ENCODE measurements at regions not wholly inside any gene's neighbourhood (a gene's known extent, or its start where the extent isn't known, plus 50 kb on each side); places are given as distances from the start of the nearest gene placed in this dataset.

DNA sequence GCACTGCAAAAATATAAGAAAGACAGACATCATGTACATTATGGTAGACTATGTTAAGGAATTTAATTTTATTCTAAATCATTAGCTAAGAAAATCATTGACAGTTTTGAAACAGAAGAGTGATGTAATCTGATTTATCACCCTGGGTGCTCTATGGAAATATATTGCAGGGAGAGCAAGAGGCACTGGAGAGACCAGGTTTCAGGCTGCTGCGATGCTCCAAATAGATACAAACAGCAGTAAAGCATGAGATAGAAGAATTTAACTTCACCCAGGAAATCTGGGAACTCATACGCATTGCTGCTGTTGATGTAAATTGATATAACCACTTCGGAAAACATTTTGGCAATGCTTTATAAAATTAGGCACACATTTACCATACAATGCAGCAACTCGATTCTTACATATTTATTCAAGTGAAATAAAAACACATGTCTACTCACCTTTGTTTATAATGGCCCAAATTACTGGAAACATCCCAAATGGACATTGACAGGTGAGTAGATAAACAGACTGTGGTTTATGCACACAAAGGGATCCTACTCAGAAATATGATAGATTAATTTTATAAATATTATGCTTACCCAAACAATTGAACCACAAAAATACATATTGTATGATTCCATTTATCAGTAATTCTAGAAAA is 535.1 kb upstream of the CHORDC1 start:
- Histone ChIP-seq H2BK15ac (ENCODE audit: low read depth, low read length) (no peak overlapping the region), H3K18ac (ENCODE audit: low read depth, low read length) (no peak overlapping the region), H3K4me1 (ENCODE audit: control insufficient read depth, insufficient read depth, low read length) (no peaks in the 10 kb centered on the region), H3K56ac (ENCODE audit: extremely low read depth, insufficient read depth, low read length) (no peak overlapping the region), H3K27ac (ENCODE audit: insufficient read depth, low read length) (no peak overlapping the region), H3K27me3 (ENCODE audit: control insufficient read depth, insufficient read depth, low read length) (no peaks in the 10 kb centered on the region), H4K20me1 (ENCODE audit: insufficient read depth, low read length) (no peaks in the 10 kb centered on the region), H4K5ac (ENCODE audit: low read depth, low read length) (no peak overlapping the region), H2AK5ac (ENCODE audit: low read depth, low read length) (no peak overlapping the region), H4K8ac (ENCODE audit: low read depth in 2 of 2, low read length in 2 of 2) (no peak overlapping the region), H3K9me3 (ENCODE audit: control insufficient read depth, insufficient read depth, low read length) (0 out of 2 replicates have a peak, but pooled peaks cover 2% of the 10 kb centered on the region), H3K4me2 (ENCODE audit: low read depth, low read length) (no peak overlapping the region), H4K91ac (ENCODE audit: insufficient read depth, low read depth, low read length) (no peak overlapping the region), H3K36me3 (ENCODE audit: control insufficient read depth, insufficient read depth, low read length) (no peaks in the 10 kb centered on the region), H2BK5ac (ENCODE audit: low read depth, low read length, poor library complexity, severe bottlenecking) (no peak overlapping the region), H2BK20ac (ENCODE audit: low read depth, low read length) (no peak overlapping the region), H3K9ac (ENCODE audit: low read depth, low read length) (no peak overlapping the region), H3K4ac (ENCODE audit: low read depth, low read length) (no peak overlapping the region), H2BK120ac (ENCODE audit: low read depth, low read length) (no peak overlapping the region), H2AFZ (replicated peaks; ENCODE audit: low read length, poor library complexity) (no peak overlapping the region), H3K4me3 (ENCODE audit: insufficient read depth, low read depth, low read length) (no peak overlapping the region), H3K79me1 (ENCODE audit: low read depth in 1 of 2, low read length in 2 of 2) (no peaks in the 10 kb centered on the region), H2AK9ac (replicated peaks; ENCODE audit: low read depth, low read length, poor library complexity) (no peak overlapping the region), H3K14ac (replicated peaks; ENCODE audit: low read depth, low read length) (no peak overlapping the region), H3K9me1 (ENCODE audit: insufficient read depth, low read length) (no peaks in the 10 kb centered on the region), H3K23ac (ENCODE audit: low read depth, low read length) (no peak overlapping the region)
- TF ChIP-seq SMC3 (IDR thresholded peaks at IDR 0.05; ENCODE audit: low read depth, low read length): no peak
- no peak for TF ChIP-seq CEBPB (IDR thresholded peaks at IDR 0.05; ENCODE audit: low read depth, low read length)
- no peak for TF ChIP-seq BHLHE40 (IDR thresholded peaks at IDR 0.05; ENCODE audit: low read depth, low read length)
- no peak for TF ChIP-seq ELK1 (IDR thresholded peaks at IDR 0.05; ENCODE audit: borderline replicate concordance, low read depth, low read length)
- TF ChIP-seq, protein P1, sequence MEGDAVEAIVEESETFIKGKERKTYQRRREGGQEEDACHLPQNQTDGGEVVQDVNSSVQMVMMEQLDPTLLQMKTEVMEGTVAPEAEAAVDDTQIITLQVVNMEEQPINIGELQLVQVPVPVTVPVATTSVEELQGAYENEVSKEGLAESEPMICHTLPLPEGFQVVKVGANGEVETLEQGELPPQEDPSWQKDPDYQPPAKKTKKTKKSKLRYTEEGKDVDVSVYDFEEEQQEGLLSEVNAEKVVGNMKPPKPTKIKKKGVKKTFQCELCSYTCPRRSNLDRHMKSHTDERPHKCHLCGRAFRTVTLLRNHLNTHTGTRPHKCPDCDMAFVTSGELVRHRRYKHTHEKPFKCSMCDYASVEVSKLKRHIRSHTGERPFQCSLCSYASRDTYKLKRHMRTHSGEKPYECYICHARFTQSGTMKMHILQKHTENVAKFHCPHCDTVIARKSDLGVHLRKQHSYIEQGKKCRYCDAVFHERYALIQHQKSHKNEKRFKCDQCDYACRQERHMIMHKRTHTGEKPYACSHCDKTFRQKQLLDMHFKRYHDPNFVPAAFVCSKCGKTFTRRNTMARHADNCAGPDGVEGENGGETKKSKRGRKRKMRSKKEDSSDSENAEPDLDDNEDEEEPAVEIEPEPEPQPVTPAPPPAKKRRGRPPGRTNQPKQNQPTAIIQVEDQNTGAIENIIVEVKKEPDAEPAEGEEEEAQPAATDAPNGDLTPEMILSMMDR (conservative IDR thresholded peaks at IDR 0.05; ENCODE audit: low read depth, low read length): no peak
- no peak for TF ChIP-seq MAZ (IDR thresholded peaks at IDR 0.05; ENCODE audit: borderline replicate concordance, low read depth, low read length)
- TF ChIP-seq, protein P2, sequence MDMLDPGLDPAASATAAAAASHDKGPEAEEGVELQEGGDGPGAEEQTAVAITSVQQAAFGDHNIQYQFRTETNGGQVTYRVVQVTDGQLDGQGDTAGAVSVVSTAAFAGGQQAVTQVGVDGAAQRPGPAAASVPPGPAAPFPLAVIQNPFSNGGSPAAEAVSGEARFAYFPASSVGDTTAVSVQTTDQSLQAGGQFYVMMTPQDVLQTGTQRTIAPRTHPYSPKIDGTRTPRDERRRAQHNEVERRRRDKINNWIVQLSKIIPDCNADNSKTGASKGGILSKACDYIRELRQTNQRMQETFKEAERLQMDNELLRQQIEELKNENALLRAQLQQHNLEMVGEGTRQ (IDR thresholded peaks at IDR 0.05; ENCODE audit: low read depth, low read length): no peak
- no peak for TF ChIP-seq POLR2A (IDR thresholded peaks at IDR 0.05; ENCODE audit: low read depth, low read length)
- TF ChIP-seq RFX5 (IDR thresholded peaks at IDR 0.05; ENCODE audit: low read depth, low read length): no peak
- no peak for TF ChIP-seq NFE2L2 (IDR thresholded peaks at IDR 0.05; ENCODE audit: low read depth, low read length)
- TF ChIP-seq FOS (IDR thresholded peaks at IDR 0.05; ENCODE audit: low read depth, low read length): no peak
- TF ChIP-seq MAFK (IDR thresholded peaks at IDR 0.05; ENCODE audit: low read depth, low read length): no peak
- TF ChIP-seq CHD1 (IDR thresholded peaks at IDR 0.05; ENCODE audit: low read depth, low read length): no peak
- no peak for TF ChIP-seq RAD21 (IDR thresholded peaks at IDR 0.05; ENCODE audit: low read length)
- DNase-seq (no peak), ATAC-seq (ENCODE audit: low read depth) (no peak)
- intact Hi-C loops (cut with micrococcal nuclease): no loop called here
- BruUV-seq (replicated peaks): no TSS peak
- ChIA-PET CTCF (no interaction called here), POLR2A (ENCODE audit: unreplicated experiment) (no interaction called here)
- WGBS, 2 experiments (ENCODE audit: extremely low coverage in 2 of 2, insufficient read length in 1 of 2): 20% methylated on average over 1 of the region's 4 CpGs; no CpG with 5 or more reads in 1 of the 2 experiments
- in situ Hi-C loops (cut with MboI; ENCODE audit: low sequenced_read_pairs): no loop called here
- dilution Hi-C loops (cut with HindIII; ENCODE audit: low sequenced_read_pairs, unreplicated experiment): no loop called here

All from IMR-90 (cell line).